ENCODE measurements at regions not wholly inside any gene's neighbourhood (a gene's known extent, or its start where the extent isn't known, plus 50 kb on each side); places are given as distances from the start of the nearest gene placed in this dataset.
A peak's percentile ranks its signal among the peaks of the same experiment; 100 is the strongest.

GRCh38 chr1:110785055-110785454, 87.9 kb upstream of the CD53 start:
- H3K4me3 ChIP-seq (ENCODE audit: low read depth in 1 of 3, low read length in 3 of 3) = no peak overlapping the region
- H3K4me1 ChIP-seq (ENCODE audit: control insufficient read depth in 3 of 3, insufficient read depth in 2 of 3, low read depth in 1 of 3, low read length in 2 of 3) = no peaks in the 10 kb centered on the region
- no peak overlapping the region for H3K27ac ChIP-seq (ENCODE audit: low read depth in 1 of 3, low read length in 2 of 3)
- peaks cover 0 to 11% of the 10 kb centered on the region in 2 donors for H3K9me3 ChIP-seq (ENCODE audit: control insufficient read depth in 2 of 2, insufficient read depth in 1 of 2, low read depth in 1 of 2, low read length in 1 of 2)
- peaks cover 0 to 6% (median 0%) of the 10 kb centered on the region in 3 donors for H3K27me3 ChIP-seq (ENCODE audit: control insufficient read depth in 3 of 3, insufficient read depth in 3 of 3, low read length in 3 of 3)
- WGBS, 3 donors = 57 to 71% (median 67%) methylated on average over 3 of the region's 3 CpGs
- FAIRE-seq (no peak), DNase-seq (no peak)
- no peaks in the 10 kb centered on the region for H3K36me3 ChIP-seq (ENCODE audit: control insufficient read depth in 3 of 3, insufficient read depth in 2 of 3, low read depth in 1 of 3, low read length in 3 of 3)

- peaks cover 0 to 6% (median 0%) of the 10 kb centered on the region in 3 donors for H3K27me3 ChIP-seq (ENCODE audit: control insufficient read depth in 3 of 3, insufficient read depth in 3 of 3, low read length in 3 of 3)
Observed at GRCh38 chr1:110783292-110783918, 89.5 kb upstream of the CD53 start.

GRCh38 chr1:110781525-110781924, 91.4 kb upstream of the CD53 start:
- Histone ChIP-seq H3K27ac (ENCODE audit: low read depth in 1 of 3, low read length in 2 of 3) (no peak overlapping the region), H3K9me3 (ENCODE audit: control insufficient read depth in 2 of 2, insufficient read depth in 1 of 2, low read depth in 1 of 2, low read length in 1 of 2) (no peaks in the 10 kb centered on the region), H3K4me3 (ENCODE audit: low read depth in 1 of 3, low read length in 3 of 3) (no peak overlapping the region), H3K36me3 (ENCODE audit: control insufficient read depth in 3 of 3, insufficient read depth in 2 of 3, low read depth in 1 of 3, low read length in 3 of 3) (no peaks in the 10 kb centered on the region), H3K27me3 (ENCODE audit: control insufficient read depth in 3 of 3, insufficient read depth in 3 of 3, low read length in 3 of 3) (peaks cover 0 to 6% (median 0%) of the 10 kb centered on the region in 3 donors), H3K4me1 (ENCODE audit: control insufficient read depth in 3 of 3, insufficient read depth in 2 of 3, low read depth in 1 of 3, low read length in 2 of 3) (no peaks in the 10 kb centered on the region)
- DNase-seq (no peak), FAIRE-seq (no peak)
- 83 to 93% (median 83%) methylated on average over 2 of the region's 2 CpGs for WGBS, 3 donors

More at GRCh38 chr1:110783292-110783918, 89.5 kb upstream of the CD53 start:
- no peaks in the 10 kb centered on the region for H3K4me1 ChIP-seq (ENCODE audit: control insufficient read depth in 3 of 3, insufficient read depth in 2 of 3, low read depth in 1 of 3, low read length in 2 of 3)
- H3K27ac ChIP-seq (ENCODE audit: low read depth in 1 of 3, low read length in 2 of 3) = no peak overlapping the region
- no peak overlapping the region for H3K4me3 ChIP-seq (ENCODE audit: low read depth in 1 of 3, low read length in 3 of 3)
- peak; percentile 53 to 62 for DNase-seq
- H3K36me3 ChIP-seq (ENCODE audit: control insufficient read depth in 3 of 3, insufficient read depth in 2 of 3, low read depth in 1 of 3, low read length in 3 of 3) = no peaks in the 10 kb centered on the region
- FAIRE-seq = no peak
- peaks cover 0 to 10% of the 10 kb centered on the region in 2 donors for H3K9me3 ChIP-seq (ENCODE audit: control insufficient read depth in 2 of 2, insufficient read depth in 1 of 2, low read depth in 1 of 2, low read length in 1 of 2)
- WGBS, 3 donors = 1 to 12% (median 5%) methylated on average over 5 of the region's 5 CpGs

- DNase-seq (peak; percentile 61 to 68), FAIRE-seq (no peak)
- no peak overlapping the region for H3K27ac ChIP-seq (ENCODE audit: low read depth in 1 of 3, low read length in 2 of 3)
- H3K4me1 ChIP-seq (ENCODE audit: control insufficient read depth in 3 of 3, insufficient read depth in 2 of 3, low read depth in 1 of 3, low read length in 2 of 3) = no peaks in the 10 kb centered on the region
- no peaks in the 10 kb centered on the region for H3K9me3 ChIP-seq (ENCODE audit: control insufficient read depth in 2 of 2, insufficient read depth in 1 of 2, low read depth in 1 of 2, low read length in 1 of 2)
- H3K36me3 ChIP-seq (ENCODE audit: control insufficient read depth in 3 of 3, insufficient read depth in 2 of 3, low read depth in 1 of 3, low read length in 3 of 3) = no peaks in the 10 kb centered on the region
- H3K27me3 ChIP-seq (ENCODE audit: control insufficient read depth in 3 of 3, insufficient read depth in 3 of 3, low read length in 3 of 3) = peaks cover 0 to 6% (median 0%) of the 10 kb centered on the region in 3 donors
- no peak overlapping the region for H3K4me3 ChIP-seq (ENCODE audit: low read depth in 1 of 3, low read length in 3 of 3)
- 26 to 39% (median 28%) methylated on average over 31 of the region's 31 CpGs for WGBS, 3 donors
Observed at GRCh38 chr1:110780600-110781484, 92.1 kb upstream of the CD53 start.

- WGBS, 3 donors = 38 to 61% (median 57%) methylated on average over 3 of the region's 3 CpGs
- peaks cover 0 to 6% (median 0%) of the 10 kb centered on the region in 3 donors for H3K27me3 ChIP-seq (ENCODE audit: control insufficient read depth in 3 of 3, insufficient read depth in 3 of 3, low read length in 3 of 3)
- no peaks in the 10 kb centered on the region for H3K36me3 ChIP-seq (ENCODE audit: control insufficient read depth in 3 of 3, insufficient read depth in 2 of 3, low read depth in 1 of 3, low read length in 3 of 3)
- FAIRE-seq (no peak), DNase-seq (no peak)
- H3K4me3 ChIP-seq (ENCODE audit: low read depth in 1 of 3, low read length in 3 of 3) = no peak overlapping the region
- H3K27ac ChIP-seq (ENCODE audit: low read depth in 1 of 3, low read length in 2 of 3) = no peak overlapping the region
- no peaks in the 10 kb centered on the region for H3K4me1 ChIP-seq (ENCODE audit: control insufficient read depth in 3 of 3, insufficient read depth in 2 of 3, low read depth in 1 of 3, low read length in 2 of 3)
- H3K9me3 ChIP-seq (ENCODE audit: control insufficient read depth in 2 of 2, insufficient read depth in 1 of 2, low read depth in 1 of 2, low read length in 1 of 2) = no peaks in the 10 kb centered on the region
Observed at GRCh38 chr1:110779636-110780035, 93.3 kb upstream of the CD53 start.

- 24 to 44% (median 33%) methylated on average over 1 of the region's 1 CpG for WGBS, 3 donors
- no peak for FAIRE-seq
- no peak overlapping the region for H3K4me3 ChIP-seq (ENCODE audit: low read depth in 1 of 3, low read length in 3 of 3)
Observed at GRCh38 chr1:110778821-110779220, 94.1 kb upstream of the CD53 start.

GRCh38 chr1:110777228-110777627, 95.7 kb upstream of the CD53 start:
- Histone ChIP-seq H3K27ac (ENCODE audit: low read depth in 1 of 3, low read length in 2 of 3) (no peak overlapping the region), H3K4me3 (ENCODE audit: low read depth in 1 of 3, low read length in 3 of 3) (no peak overlapping the region), H3K27me3 (ENCODE audit: control insufficient read depth in 3 of 3, insufficient read depth in 3 of 3, low read length in 3 of 3) (peaks cover 0 to 6% (median 0%) of the 10 kb centered on the region in 3 donors), H3K4me1 (ENCODE audit: control insufficient read depth in 3 of 3, insufficient read depth in 2 of 3, low read depth in 1 of 3, low read length in 2 of 3) (no peaks in the 10 kb centered on the region), H3K36me3 (ENCODE audit: control insufficient read depth in 3 of 3, insufficient read depth in 2 of 3, low read depth in 1 of 3, low read length in 3 of 3) (no peaks in the 10 kb centered on the region), H3K9me3 (ENCODE audit: control insufficient read depth in 2 of 2, insufficient read depth in 1 of 2, low read depth in 1 of 2, low read length in 1 of 2) (no peaks in the 10 kb centered on the region)
- WGBS, 3 donors = 76 to 82% (median 82%) methylated on average over 4 of the region's 4 CpGs
- DNase-seq = no peak
- no peak for FAIRE-seq

More at GRCh38 chr1:110778821-110779220, 94.1 kb upstream of the CD53 start:
- Histone ChIP-seq H3K27me3 (ENCODE audit: control insufficient read depth in 3 of 3, insufficient read depth in 3 of 3, low read length in 3 of 3) (peaks cover 0 to 6% (median 0%) of the 10 kb centered on the region in 3 donors), H3K27ac (ENCODE audit: low read depth in 1 of 3, low read length in 2 of 3) (no peak overlapping the region), H3K9me3 (ENCODE audit: control insufficient read depth in 2 of 2, insufficient read depth in 1 of 2, low read depth in 1 of 2, low read length in 1 of 2) (no peaks in the 10 kb centered on the region), H3K36me3 (ENCODE audit: control insufficient read depth in 3 of 3, insufficient read depth in 2 of 3, low read depth in 1 of 3, low read length in 3 of 3) (no peaks in the 10 kb centered on the region), H3K4me1 (ENCODE audit: control insufficient read depth in 3 of 3, insufficient read depth in 2 of 3, low read depth in 1 of 3, low read length in 2 of 3) (no peaks in the 10 kb centered on the region)
- DNase-seq = no peak

- Histone ChIP-seq H3K9me3 (ENCODE audit: control insufficient read depth in 2 of 2, insufficient read depth in 1 of 2, low read depth in 1 of 2, low read length in 1 of 2) (no peaks in the 10 kb centered on the region), H3K4me3 (ENCODE audit: low read depth in 1 of 3, low read length in 3 of 3) (no peak overlapping the region), H3K4me1 (ENCODE audit: control insufficient read depth in 3 of 3, insufficient read depth in 2 of 3, low read depth in 1 of 3, low read length in 2 of 3) (no peaks in the 10 kb centered on the region), H3K36me3 (ENCODE audit: control insufficient read depth in 3 of 3, insufficient read depth in 2 of 3, low read depth in 1 of 3, low read length in 3 of 3) (no peaks in the 10 kb centered on the region), H3K27me3 (ENCODE audit: control insufficient read depth in 3 of 3, insufficient read depth in 3 of 3, low read length in 3 of 3) (no peaks in the 10 kb centered on the region), H3K27ac (ENCODE audit: low read depth in 1 of 3, low read length in 2 of 3) (no peak overlapping the region)
- FAIRE-seq = no peak
- no peak for DNase-seq
Observed at GRCh38 chr1:110774398-110774797, 98.5 kb upstream of the CD53 start.
